ENCODE measurements at regions not wholly inside any gene's neighbourhood (a gene's known extent, or its start where the extent isn't known, plus 50 kb on each side); places are given as distances from the start of the nearest gene placed in this dataset.

- intact Hi-C loops (cut with DNase I) = no loop called here
- 3 to 11% (median 5%) methylated on average over 16 of the region's 16 CpGs for WGBS, 3 donors
Measured at GRCh38 chr6:5850848-5851255, 155.9 kb downstream of the NRN1 start.

GRCh38 chr6:5846889-5847288, 159.8 kb downstream of the NRN1 start:
- TF ChIP-seq, protein P1, sequence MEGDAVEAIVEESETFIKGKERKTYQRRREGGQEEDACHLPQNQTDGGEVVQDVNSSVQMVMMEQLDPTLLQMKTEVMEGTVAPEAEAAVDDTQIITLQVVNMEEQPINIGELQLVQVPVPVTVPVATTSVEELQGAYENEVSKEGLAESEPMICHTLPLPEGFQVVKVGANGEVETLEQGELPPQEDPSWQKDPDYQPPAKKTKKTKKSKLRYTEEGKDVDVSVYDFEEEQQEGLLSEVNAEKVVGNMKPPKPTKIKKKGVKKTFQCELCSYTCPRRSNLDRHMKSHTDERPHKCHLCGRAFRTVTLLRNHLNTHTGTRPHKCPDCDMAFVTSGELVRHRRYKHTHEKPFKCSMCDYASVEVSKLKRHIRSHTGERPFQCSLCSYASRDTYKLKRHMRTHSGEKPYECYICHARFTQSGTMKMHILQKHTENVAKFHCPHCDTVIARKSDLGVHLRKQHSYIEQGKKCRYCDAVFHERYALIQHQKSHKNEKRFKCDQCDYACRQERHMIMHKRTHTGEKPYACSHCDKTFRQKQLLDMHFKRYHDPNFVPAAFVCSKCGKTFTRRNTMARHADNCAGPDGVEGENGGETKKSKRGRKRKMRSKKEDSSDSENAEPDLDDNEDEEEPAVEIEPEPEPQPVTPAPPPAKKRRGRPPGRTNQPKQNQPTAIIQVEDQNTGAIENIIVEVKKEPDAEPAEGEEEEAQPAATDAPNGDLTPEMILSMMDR (IDR thresholded peaks at IDR 0.05) = no peak
- TF ChIP-seq EP300 (IDR thresholded peaks at IDR 0.05) = no peak
- TF ChIP-seq POLR2A (IDR thresholded peaks at IDR 0.05) = no peak

More at GRCh38 chr6:5850848-5851255, 155.9 kb downstream of the NRN1 start:
- DNase-seq = no peak
- no peaks in the 10 kb centered on the region for H3K27me3 ChIP-seq
- no peaks in the 10 kb centered on the region for H3K36me3 ChIP-seq
- H3K27ac ChIP-seq = no peak overlapping the region
- H3K4me1 ChIP-seq (ENCODE audit: insufficient read depth) = no peaks in the 10 kb centered on the region
- no peak overlapping the region for H3K4me3 ChIP-seq
- H3K9me3 ChIP-seq = no peaks in the 10 kb centered on the region
- TF ChIP-seq EP300 (IDR thresholded peaks at IDR 0.05) (no peak), POLR2A (IDR thresholded peaks at IDR 0.05) (no peak)
- TF ChIP-seq, protein P1 (IDR thresholded peaks at IDR 0.05) = no peak

GRCh38 chr6:5846335-5846734, 160.4 kb downstream of the NRN1 start:
- no peaks in the 10 kb centered on the region for H3K36me3 ChIP-seq
- WGBS, 3 donors = 88 to 93% (median 89%) methylated on average over 7 of the region's 7 CpGs
- TF ChIP-seq POLR2A (IDR thresholded peaks at IDR 0.05) = no peak
- TF ChIP-seq, protein P1 (IDR thresholded peaks at IDR 0.05) = no peak
- TF ChIP-seq EP300 (IDR thresholded peaks at IDR 0.05) = no peak

More at GRCh38 chr6:5846889-5847288, 159.8 kb downstream of the NRN1 start:
- H3K27ac ChIP-seq = no peak overlapping the region
- no peak for DNase-seq
- 30 to 43% (median 34%) methylated on average over 2 of the region's 2 CpGs for WGBS, 3 donors
- H3K27me3 ChIP-seq = no peaks in the 10 kb centered on the region
- no peaks in the 10 kb centered on the region for H3K36me3 ChIP-seq
- H3K4me1 ChIP-seq (ENCODE audit: insufficient read depth) = no peaks in the 10 kb centered on the region
- no peak overlapping the region for H3K4me3 ChIP-seq
- intact Hi-C loops (cut with DNase I) = no loop called here
- no peaks in the 10 kb centered on the region for H3K9me3 ChIP-seq

GRCh38 chr6:5843078-5843477, 163.6 kb downstream of the NRN1 start:
- WGBS, 3 donors = 77 to 86% (median 84%) methylated on average over 5 of the region's 5 CpGs
- TF ChIP-seq POLR2A (IDR thresholded peaks at IDR 0.05) = no peak
- TF ChIP-seq, protein P1 (IDR thresholded peaks at IDR 0.05) = no peak
- TF ChIP-seq EP300 (IDR thresholded peaks at IDR 0.05) = no peak
- no peaks in the 10 kb centered on the region for H3K4me1 ChIP-seq (ENCODE audit: insufficient read depth)
- no peak overlapping the region for H3K27ac ChIP-seq
- H3K4me3 ChIP-seq = no peak overlapping the region
- no peaks in the 10 kb centered on the region for H3K9me3 ChIP-seq
- intact Hi-C loops (cut with DNase I) = no loop called here
- DNase-seq = no peak
- H3K36me3 ChIP-seq = no peaks in the 10 kb centered on the region
- H3K27me3 ChIP-seq = no peaks in the 10 kb centered on the region

More at GRCh38 chr6:5846335-5846734, 160.4 kb downstream of the NRN1 start:
- intact Hi-C loops (cut with DNase I) = no loop called here
- no peak overlapping the region for H3K4me3 ChIP-seq
- H3K4me1 ChIP-seq (ENCODE audit: insufficient read depth) = no peaks in the 10 kb centered on the region
- no peak for DNase-seq
- no peaks in the 10 kb centered on the region for H3K9me3 ChIP-seq
- H3K27ac ChIP-seq = no peak overlapping the region
- H3K27me3 ChIP-seq = no peaks in the 10 kb centered on the region

Data from ovary (tissue), 7 donors.